ENCODE measurements at regions not wholly inside any gene's neighbourhood (a gene's known extent, or its start where the extent isn't known, plus 50 kb on each side); places are given as distances from the start of the nearest gene placed in this dataset.
"Not testable (repeated sequence)": the region's sequence is repeated elsewhere in the genome, so short reads cannot be mapped to it uniquely, and the experiment has no call there.

DNA sequence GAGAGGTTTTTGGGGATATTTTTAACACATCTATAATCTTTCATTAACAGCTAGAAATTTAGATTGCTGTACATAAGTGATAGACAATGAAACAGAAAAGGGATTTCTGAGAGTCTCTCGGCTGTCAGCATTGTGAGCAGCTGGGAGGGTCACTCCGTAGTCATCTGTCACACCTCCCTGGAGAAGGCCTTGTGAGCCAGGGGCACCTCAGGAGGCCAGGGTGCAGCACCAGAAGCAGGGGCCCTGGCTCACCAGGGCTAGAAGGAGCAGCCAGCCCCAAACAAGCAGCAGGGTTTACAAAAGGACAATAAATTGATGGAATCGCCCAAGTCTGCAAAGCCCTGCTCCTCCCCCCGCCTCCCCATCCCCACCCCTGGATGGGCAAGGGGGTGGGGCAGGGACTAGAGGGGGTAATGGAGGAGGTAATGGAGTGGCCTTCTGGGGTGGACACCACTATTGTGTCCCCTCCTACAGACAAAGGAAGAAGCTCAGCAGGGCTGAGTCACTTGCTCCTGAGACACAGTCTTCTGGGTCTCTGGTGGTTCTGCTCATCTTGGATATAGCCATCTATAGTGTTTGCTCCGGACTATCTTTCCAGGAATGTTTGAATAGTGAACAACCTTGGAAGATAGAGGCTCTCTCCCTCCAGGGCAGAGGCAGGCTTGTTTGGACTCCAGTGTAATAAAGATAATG is 263.4 kb downstream of the NPHP4 start:
- H3K27me3 ChIP-seq, result peaks cover 0 to 18% (median 0%) of the 10 kb centered on the region in 9 donors
- 63 to 85% (median 74%) methylated on average over 3 to 5 of the region's 5 CpGs for WGBS, 4 donors
- no peaks in the 10 kb centered on the region for H3K4me1 ChIP-seq
- peaks cover 0 to 3% (median 0%) of the 10 kb centered on the region in 12 donors for H3K9me3 ChIP-seq
- no peaks in the 10 kb centered on the region for H3K36me3 ChIP-seq
- DNase-seq, result peak in 1 of 5 donors; percentile 38
- TF ChIP-seq POLR2A (IDR thresholded peaks at IDR 0.05) (no peak), CTCF (IDR thresholded peaks at IDR 0.05) (no peak)
- no peak overlapping the region for H3K4me3 ChIP-seq
- intact Hi-C loops (cut with DNase I), result no loop called here
- no peak for ATAC-seq
- no peak overlapping the region for H3K27ac ChIP-seq

DNA sequence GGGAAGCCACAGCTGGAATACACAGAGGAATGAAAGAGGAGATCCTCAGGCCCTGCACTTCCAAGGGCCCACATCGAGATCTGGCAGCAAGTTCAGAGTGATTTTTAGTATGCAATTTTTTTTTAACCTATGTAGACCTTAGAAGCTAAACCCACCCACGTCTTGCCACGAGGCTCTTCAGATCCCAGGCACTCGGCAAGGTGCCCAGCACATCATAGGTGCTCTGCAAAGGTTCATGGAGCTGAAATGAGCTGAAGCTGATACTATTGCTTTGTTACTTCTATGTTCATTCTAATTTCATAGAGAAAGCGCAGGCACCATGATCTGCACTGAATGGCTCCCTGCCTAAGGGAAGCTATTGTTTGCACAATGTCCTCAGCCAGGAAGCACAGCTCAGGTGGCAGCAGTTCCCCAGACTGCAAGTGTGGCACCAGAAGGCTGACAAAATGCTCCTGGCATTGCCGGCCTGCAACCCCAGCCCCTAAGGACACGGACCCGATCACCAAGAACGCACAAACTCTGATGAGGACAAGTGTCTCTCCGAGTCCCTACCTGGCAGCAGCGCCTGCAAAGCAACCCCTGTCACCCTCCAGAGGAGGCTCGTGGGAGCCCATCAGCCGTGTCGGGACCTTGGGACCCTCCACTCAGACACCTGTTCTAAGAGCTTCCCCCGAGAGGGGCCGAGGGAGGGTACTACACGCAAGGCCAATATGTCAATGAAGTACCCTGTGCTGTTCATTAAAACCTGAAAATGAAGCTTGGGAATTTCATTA is 264.2 kb downstream of the NPHP4 start:
- intact Hi-C loops (cut with DNase I), result no loop called here
- ATAC-seq, result no peak
- H3K4me3 ChIP-seq, result no peak overlapping the region
- H3K9me3 ChIP-seq, result peaks cover 0 to 3% (median 0%) of the 10 kb centered on the region in 12 donors
- H3K36me3 ChIP-seq, result no peaks in the 10 kb centered on the region
- 67 to 82% (median 79%) methylated on average over 14 to 17 of the region's 17 CpGs for WGBS, 4 donors
- H3K27me3 ChIP-seq, result peaks cover 0 to 17% (median 0%) of the 10 kb centered on the region in 9 donors
- H3K27ac ChIP-seq, result no peak overlapping the region
- no peaks in the 10 kb centered on the region for H3K4me1 ChIP-seq
- no peak for TF ChIP-seq POLR2A (IDR thresholded peaks at IDR 0.05)
- TF ChIP-seq CTCF (IDR thresholded peaks at IDR 0.05), result no peak
- DNase-seq, result peak in 1 of 5 donors; percentile 51

DNA sequence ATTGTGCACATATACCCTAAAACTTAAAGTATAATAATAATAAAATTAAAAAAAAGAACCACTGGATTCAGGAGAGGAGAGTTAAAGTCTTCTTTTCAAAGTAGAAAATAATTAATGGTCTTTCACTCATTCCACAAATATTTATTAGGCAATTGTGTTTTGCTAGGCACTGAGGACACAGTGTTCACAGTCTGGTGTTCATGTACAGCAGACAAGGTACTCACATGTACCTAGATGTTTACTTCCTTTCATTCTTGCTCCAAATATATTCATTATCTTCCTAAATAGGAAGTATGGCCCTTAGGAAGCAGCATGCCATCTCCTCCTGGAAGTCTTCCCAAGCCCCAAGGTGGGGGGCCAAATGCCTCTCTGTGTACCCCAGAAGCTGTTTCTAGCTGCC is 265.0 kb downstream of the NPHP4 start:
- peaks cover 0 to 3% (median 0%) of the 10 kb centered on the region in 12 donors for H3K9me3 ChIP-seq
- no peaks in the 10 kb centered on the region for H3K36me3 ChIP-seq
- peaks cover 0 to 17% (median 0%) of the 10 kb centered on the region in 9 donors for H3K27me3 ChIP-seq
- ATAC-seq, result no peak
- no peak overlapping the region for H3K27ac ChIP-seq
- H3K4me3 ChIP-seq, result no peak overlapping the region
- no peaks in the 10 kb centered on the region for H3K4me1 ChIP-seq
- intact Hi-C loops (cut with DNase I), result no loop called here
- DNase-seq, result no peak
- no peak for TF ChIP-seq CTCF (IDR thresholded peaks at IDR 0.05)
- TF ChIP-seq POLR2A (IDR thresholded peaks at IDR 0.05), result no peak

DNA sequence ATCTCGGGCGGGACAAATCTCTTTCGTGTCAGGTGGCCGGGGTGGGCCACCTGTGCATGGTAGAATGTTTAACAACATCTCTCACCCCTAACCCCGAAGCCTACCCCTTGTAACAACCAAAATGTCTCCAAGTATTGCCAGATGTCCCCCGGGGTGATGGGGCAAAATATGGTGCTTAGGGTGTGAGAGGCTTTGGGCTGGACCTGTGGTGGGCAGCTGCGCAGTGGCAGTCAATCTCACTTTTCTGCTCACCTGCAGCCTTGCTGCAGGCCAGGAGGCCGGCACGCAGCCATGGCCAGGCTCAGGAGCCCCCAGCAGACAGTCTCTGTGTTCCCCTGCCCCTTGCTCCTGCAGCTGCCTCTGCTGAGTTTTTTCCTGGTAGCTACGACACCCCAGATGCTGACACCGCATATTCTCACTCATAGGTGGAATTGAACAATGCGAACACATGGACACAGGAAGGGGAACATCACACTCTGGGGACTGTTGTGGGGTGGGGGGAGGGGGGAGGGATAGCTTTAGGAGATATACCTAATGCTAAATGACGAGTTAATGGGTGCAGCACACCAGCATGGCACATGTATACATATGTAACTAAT is 265.5 kb downstream of the NPHP4 start:
- H3K4me1 ChIP-seq; H3K9me3 ChIP-seq; ATAC-seq; H3K36me3 ChIP-seq; H3K4me3 ChIP-seq; H3K27ac ChIP-seq; intact Hi-C loops (cut with DNase I): not testable (repeated sequence)
- peak in 1 of 5 donors; percentile 37 for DNase-seq
- WGBS, 4 donors, result 72 to 78% (median 74%) methylated on average over 10 to 13 of the region's 13 CpGs
- H3K27me3 ChIP-seq, result peaks cover 0 to 17% (median 0%) of the 10 kb centered on the region in 9 donors

Data from heart left ventricle (tissue), 16 donors.